ENCODE measurements at regions not wholly inside any gene's neighbourhood (a gene's known extent, or its start where the extent isn't known, plus 50 kb on each side); places are given as distances from the start of the nearest gene placed in this dataset.
"Not testable (repeated sequence)": the region's sequence is repeated elsewhere in the genome, so short reads cannot be mapped to it uniquely, and the experiment has no call there.

DNA sequence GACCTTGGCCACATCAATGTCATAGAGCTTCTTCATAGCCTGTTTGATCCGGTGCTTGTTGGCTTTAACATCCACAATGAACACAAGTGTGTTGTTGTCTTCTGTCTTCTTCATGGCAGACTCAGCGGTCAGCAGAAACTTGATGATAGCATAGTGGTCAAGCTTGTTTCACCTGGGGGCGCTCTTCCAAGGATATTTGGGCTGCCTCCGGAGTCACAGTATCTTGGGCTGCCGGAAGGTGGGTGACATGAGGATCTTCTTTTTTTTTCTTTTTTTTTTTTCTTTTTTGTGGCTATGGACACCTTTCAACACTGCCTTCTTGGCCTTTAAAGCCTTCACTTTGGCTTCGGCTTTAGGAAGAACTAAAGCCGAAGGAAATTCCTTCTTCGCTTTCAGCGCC is 244.6 kb downstream of the GJA1 start:
- no peak for DNase-seq (ENCODE audit: low spot score)
- no peak overlapping the region for H3K9ac ChIP-seq (ENCODE audit: insufficient read depth, low read depth, low read length)
- no peak overlapping the region for H2AFZ ChIP-seq (ENCODE audit: low read length)
- TF ChIP-seq ZNF709 (CRISPR knock-in tag; IDR thresholded peaks at IDR 0.05) (no peak), ZNF775 (CRISPR knock-in tag; IDR thresholded peaks at IDR 0.05; ENCODE audit: borderline replicate concordance) (no peak), ZNF160 (CRISPR knock-in tag; IDR thresholded peaks at IDR 0.05) (no peak)
- no peak overlapping the region for H3K4me2 ChIP-seq (ENCODE audit: low read depth, low read length)
- in situ Hi-C loops (cut with HindIII; ENCODE audit: extremely low pct_ligation_motif_present, low pct_unique_long_range_greater_than_20kb) = no loop called here
- ATAC-seq = no peak
- FAIRE-seq = no peak
- H3K27ac ChIP-seq (ENCODE audit: extremely low read length, insufficient read depth, low read length) = no peak overlapping the region
- intact Hi-C loops (cut with micrococcal nuclease; ENCODE audit: unreplicated experiment) = no loop called here
- no peaks in the 10 kb centered on the region for H4K20me1 ChIP-seq (ENCODE audit: insufficient read depth, low read length)
- no peaks in the 10 kb centered on the region for H3K9me3 ChIP-seq (ENCODE audit: low read length)
- ChIA-PET CTCF (ENCODE audit: low intra/inter-chr PET ratio, low total read pairs) (no interaction called here), POLR2A (no interaction called here)
- H3K36me3 ChIP-seq (replicated peaks in 1 of 2; ENCODE audit: control insufficient read depth in 1 of 2, insufficient read depth in 2 of 2, low read length in 2 of 2) = no peaks in the 10 kb centered on the region
- no TSS peak for BruUV-seq (replicated peaks)
- WGBS (ENCODE audit: low lambda C conversion rate) = 47% methylated on average over 9 of the region's 9 CpGs
- H3K27me3 ChIP-seq (ENCODE audit: control insufficient read depth in 1 of 2, insufficient read depth in 2 of 2, low read length in 2 of 2) = no peaks in the 10 kb centered on the region
- no peaks in the 10 kb centered on the region for H3K79me2 ChIP-seq (ENCODE audit: insufficient read depth, low read length)
- H3K4me1 ChIP-seq (ENCODE audit: insufficient read depth, low read length) = no peaks in the 10 kb centered on the region
- H3K4me3 ChIP-seq (replicated peaks in 1 of 3; ENCODE audit: insufficient read depth in 1 of 3, low read depth in 2 of 3, low read length in 3 of 3) = no peak overlapping the region

DNA sequence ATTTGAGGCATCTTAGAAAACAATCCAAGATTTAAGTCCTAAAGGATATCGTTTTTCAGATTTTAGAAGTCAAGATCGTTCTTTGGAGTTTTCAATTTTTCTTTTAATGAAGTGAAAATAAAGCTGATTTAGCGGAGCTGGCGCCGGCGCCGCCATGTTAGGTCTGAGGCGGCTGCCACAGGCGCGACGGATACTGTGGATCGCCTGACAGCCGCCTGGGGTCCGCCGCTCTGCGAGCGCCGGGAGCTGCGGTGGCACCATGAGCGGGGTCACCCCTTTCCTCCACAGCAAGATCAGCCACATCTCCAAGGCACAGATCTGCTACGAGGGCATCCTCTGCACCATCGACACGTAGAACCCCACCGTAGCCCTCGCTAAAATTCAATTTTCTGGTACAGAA is 247.2 kb downstream of the GJA1 start:
- H3K4me1 ChIP-seq (ENCODE audit: insufficient read depth, low read length) = no peaks in the 10 kb centered on the region
- intact Hi-C loops (cut with micrococcal nuclease; ENCODE audit: unreplicated experiment) = no loop called here
- 57% methylated on average over 25 of the region's 25 CpGs for WGBS (ENCODE audit: low lambda C conversion rate)
- H2AFZ ChIP-seq (ENCODE audit: low read length) = no peak overlapping the region
- H3K79me2 ChIP-seq (ENCODE audit: insufficient read depth, low read length) = no peaks in the 10 kb centered on the region
- no peak overlapping the region for H3K4me2 ChIP-seq (ENCODE audit: low read depth, low read length)
- TF ChIP-seq NKX3-1 (CRISPR knock-in tag; IDR thresholded peaks at IDR 0.05) (no peak), FOXK1 (CRISPR knock-in tag; IDR thresholded peaks at IDR 0.05; ENCODE audit: borderline replicate concordance, low read depth) (no peak), ZFP37 (CRISPR knock-in tag; IDR thresholded peaks at IDR 0.05; ENCODE audit: borderline replicate concordance) (no peak), TGIF2 (CRISPR knock-in tag; IDR thresholded peaks at IDR 0.05) (no peak), SOX6 (IDR thresholded peaks at IDR 0.05) (no peak), SOX6 (CRISPR knock-in tag; IDR thresholded peaks at IDR 0.05) (no peak), JUNB (CRISPR knock-in tag; IDR thresholded peaks at IDR 0.05; ENCODE audit: borderline replicate concordance) (no peak)
- TF ChIP-seq, protein P1, sequence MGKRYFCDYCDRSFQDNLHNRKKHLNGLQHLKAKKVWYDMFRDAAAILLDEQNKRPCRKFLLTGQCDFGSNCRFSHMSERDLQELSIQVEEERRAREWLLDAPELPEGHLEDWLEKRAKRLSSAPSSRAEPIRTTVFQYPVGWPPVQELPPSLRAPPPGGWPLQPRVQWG (CRISPR knock-in tag; IDR thresholded peaks at IDR 0.05; ENCODE audit: borderline replicate concordance, low read depth) = no peak
- TF ChIP-seq, protein P2, sequence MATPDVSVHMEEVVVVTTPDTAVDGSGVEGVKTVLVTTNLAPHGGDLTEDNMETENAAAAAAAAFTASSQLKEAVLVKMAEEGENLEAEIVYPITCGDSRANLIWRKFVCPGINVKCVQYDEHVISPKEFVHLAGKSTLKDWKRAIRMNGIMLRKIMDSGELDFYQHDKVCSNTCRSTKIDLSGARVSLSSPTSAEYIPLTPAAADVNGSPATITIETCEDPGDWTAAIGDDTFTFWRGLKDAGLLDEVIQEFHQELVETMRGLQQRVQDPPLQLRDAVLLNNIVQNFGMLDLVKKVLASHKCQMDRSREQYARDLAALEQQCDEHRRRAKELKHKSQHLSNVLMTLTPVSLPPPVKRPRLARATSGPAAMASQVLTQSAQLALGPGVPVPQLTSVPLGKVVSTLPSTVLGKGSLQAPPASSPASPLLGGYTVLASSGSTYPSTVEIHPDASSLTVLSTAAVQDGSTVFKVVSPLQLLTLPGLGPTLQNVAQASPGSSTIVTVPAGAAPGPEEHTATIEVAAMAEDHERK (CRISPR knock-in tag; IDR thresholded peaks at IDR 0.05; ENCODE audit: low read depth) = no peak
- no peak for ATAC-seq
- no peaks in the 10 kb centered on the region for H3K36me3 ChIP-seq (replicated peaks in 1 of 2; ENCODE audit: control insufficient read depth in 1 of 2, insufficient read depth in 2 of 2, low read length in 2 of 2)
- in situ Hi-C loops (cut with HindIII; ENCODE audit: extremely low pct_ligation_motif_present, low pct_unique_long_range_greater_than_20kb) = no loop called here
- H3K9ac ChIP-seq (ENCODE audit: insufficient read depth, low read depth, low read length) = no peak overlapping the region
- DNase-seq (ENCODE audit: low spot score) = no peak
- CTCF ChIA-PET (ENCODE audit: low intra/inter-chr PET ratio, low total read pairs) = no interaction called here
- H3K9me3 ChIP-seq (ENCODE audit: low read length) = no peaks in the 10 kb centered on the region
- H3K27ac ChIP-seq (ENCODE audit: extremely low read length, insufficient read depth, low read length) = no peak overlapping the region
- FAIRE-seq = no peak
- H3K4me3 ChIP-seq (replicated peaks in 1 of 3; ENCODE audit: insufficient read depth in 1 of 3, low read depth in 2 of 3, low read length in 3 of 3) = no peak overlapping the region
- BruUV-seq (replicated peaks) = no TSS peak
- no peaks in the 10 kb centered on the region for H4K20me1 ChIP-seq (ENCODE audit: insufficient read depth, low read length)
- POLR2A ChIA-PET = no interaction called here
- H3K27me3 ChIP-seq (ENCODE audit: control insufficient read depth in 1 of 2, insufficient read depth in 2 of 2, low read length in 2 of 2) = no peaks in the 10 kb centered on the region

DNA sequence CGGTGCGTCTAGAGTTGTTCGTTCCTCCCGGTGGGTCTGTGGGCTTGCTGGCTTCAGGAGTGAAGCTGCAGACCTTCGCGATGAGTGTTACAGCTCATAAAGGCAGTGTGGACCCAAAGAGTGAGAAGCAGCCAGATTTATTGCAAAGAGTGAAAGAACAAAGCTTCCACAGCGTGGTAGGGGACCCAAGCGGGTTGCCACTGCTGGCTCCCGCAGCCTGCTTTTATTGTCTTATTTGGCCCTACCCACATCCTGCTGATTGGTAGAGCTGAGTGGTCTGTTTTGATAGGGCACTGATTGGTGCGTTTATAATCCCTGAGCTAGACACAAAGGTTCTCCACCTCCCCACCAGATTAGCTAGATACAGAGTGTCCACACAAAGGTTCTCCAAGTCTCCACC is 250.4 kb downstream of the GJA1 start:
- H2AFZ ChIP-seq (ENCODE audit: low read length); CTCF ChIA-PET (ENCODE audit: low intra/inter-chr PET ratio, low total read pairs); DNase-seq (ENCODE audit: low spot score); POLR2A ChIA-PET; H4K20me1 ChIP-seq (ENCODE audit: insufficient read depth, low read length); H3K27me3 ChIP-seq (ENCODE audit: control insufficient read depth in 1 of 2, insufficient read depth in 2 of 2, low read length in 2 of 2); H3K4me2 ChIP-seq (ENCODE audit: low read depth, low read length); FAIRE-seq; BruUV-seq (replicated peaks); H3K9me3 ChIP-seq (ENCODE audit: low read length); in situ Hi-C loops (cut with HindIII; ENCODE audit: extremely low pct_ligation_motif_present, low pct_unique_long_range_greater_than_20kb); ATAC-seq; H3K27ac ChIP-seq (ENCODE audit: extremely low read length, insufficient read depth, low read length); H3K79me2 ChIP-seq (ENCODE audit: insufficient read depth, low read length); H3K4me1 ChIP-seq (ENCODE audit: insufficient read depth, low read length); H3K36me3 ChIP-seq (replicated peaks in 1 of 2; ENCODE audit: control insufficient read depth in 1 of 2, insufficient read depth in 2 of 2, low read length in 2 of 2); H3K9ac ChIP-seq (ENCODE audit: insufficient read depth, low read depth, low read length); H3K4me3 ChIP-seq (replicated peaks in 1 of 3; ENCODE audit: insufficient read depth in 1 of 3, low read depth in 2 of 3, low read length in 3 of 3); intact Hi-C loops (cut with micrococcal nuclease; ENCODE audit: unreplicated experiment): not testable (repeated sequence)
- 76% methylated on average over 10 of the region's 10 CpGs for WGBS (ENCODE audit: low lambda C conversion rate)
